ENCODE measurements at regions not wholly inside any gene's neighbourhood (a gene's known extent, or its start where the extent isn't known, plus 50 kb on each side); places are given as distances from the start of the nearest gene placed in this dataset.
"Not testable (repeated sequence)": the region's sequence is repeated elsewhere in the genome, so short reads cannot be mapped to it uniquely, and the experiment has no call there.

GRCh38 chr12:131401907-131402633 is 308.8 kb upstream of the SFSWAP start:
- intact Hi-C loops (cut with micrococcal nuclease), result loop anchor here (5.0 kb wide), 1 partner anchor 135 kb away; no protein-coding TSS in a partner anchor
- CTCF ChIA-PET; POLR2A ChIA-PET; H3K27me3 Mint-ChIP-seq; H3K36me3 Mint-ChIP-seq; H3K4me1 Mint-ChIP-seq (ENCODE audit: low read depth); DNase-seq; H3K4me3 Mint-ChIP-seq; H3K27ac Mint-ChIP-seq: not testable (repeated sequence)
- peaks cover 18% of the 10 kb centered on the region for H3K9me3 Mint-ChIP-seq

GRCh38 chr12:131402781-131403396 is 308.0 kb upstream of the SFSWAP start:
- Mint-ChIP-seq H3K4me3 (no peak overlapping the region), H3K27me3 (no peaks in the 10 kb centered on the region), H3K4me1 (ENCODE audit: low read depth) (no peaks in the 10 kb centered on the region), H3K27ac (no peak overlapping the region), H3K36me3 (no peaks in the 10 kb centered on the region), H3K9me3 (peaks cover 12% of the 10 kb centered on the region)
- intact Hi-C loops (cut with micrococcal nuclease), result loop anchor here (5.0 kb wide), 1 partner anchor 136 kb away; no protein-coding TSS in a partner anchor
- POLR2A ChIA-PET, result no interaction called here
- no peak for DNase-seq
- CTCF ChIA-PET, result no interaction called here

GRCh38 chr12:131403676-131404075 is 307.2 kb upstream of the SFSWAP start:
- CTCF ChIA-PET, result interaction anchor here (0.6 kb wide), 1 partner anchor 488 kb away, joined by 3 read pairs; no protein-coding TSS in a partner anchor
- Mint-ChIP-seq H3K36me3 (no peaks in the 10 kb centered on the region), H3K27me3 (no peaks in the 10 kb centered on the region), H3K27ac (no peak overlapping the region), H3K4me3 (no peak overlapping the region), H3K4me1 (ENCODE audit: low read depth) (no peaks in the 10 kb centered on the region), H3K9me3 (peaks cover 4% of the 10 kb centered on the region)
- no peak for DNase-seq
- intact Hi-C loops (cut with micrococcal nuclease), result loop anchor here (5.0 kb wide), 1 partner anchor 136 kb away; no protein-coding TSS in a partner anchor
- POLR2A ChIA-PET, result no interaction called here

- H3K9me3 Mint-ChIP-seq, result no peaks in the 10 kb centered on the region
- POLR2A ChIA-PET, result no interaction called here
- H3K36me3 Mint-ChIP-seq, result no peaks in the 10 kb centered on the region
These were observed 306.2 kb upstream of the SFSWAP start for GRCh38 chr12:131404705-131405104.

GRCh38 chr12:131407221-131408035 is 303.5 kb upstream of the SFSWAP start:
- Mint-ChIP-seq H3K9me3 (no peaks in the 10 kb centered on the region), H3K27me3 (peaks cover 1% of the 10 kb centered on the region), H3K27ac (no peak overlapping the region), H3K36me3 (no peaks in the 10 kb centered on the region), H3K4me1 (ENCODE audit: low read depth) (no peaks in the 10 kb centered on the region), H3K4me3 (no peak overlapping the region)
- intact Hi-C loops (cut with micrococcal nuclease), result no loop called here
- CTCF ChIA-PET, result no interaction called here
- POLR2A ChIA-PET, result no interaction called here
- DNase-seq, result no peak

More at GRCh38 chr12:131404705-131405104, 306.2 kb upstream of the SFSWAP start:
- intact Hi-C loops (cut with micrococcal nuclease), result loop anchor here (5.0 kb wide), 1 partner anchor 137 kb away; no protein-coding TSS in a partner anchor
- no peaks in the 10 kb centered on the region for H3K4me1 Mint-ChIP-seq (ENCODE audit: low read depth)
- no peak overlapping the region for H3K4me3 Mint-ChIP-seq
- CTCF ChIA-PET, result no interaction called here
- no peaks in the 10 kb centered on the region for H3K27me3 Mint-ChIP-seq
- DNase-seq, result no peak
- no peak overlapping the region for H3K27ac Mint-ChIP-seq

GRCh38 chr12:131408036-131408365 is 302.9 kb upstream of the SFSWAP start:
- ChIA-PET CTCF (no interaction called here), POLR2A (no interaction called here)
- no peaks in the 10 kb centered on the region for H3K9me3 Mint-ChIP-seq
- intact Hi-C loops (cut with micrococcal nuclease), result no loop called here
- peaks cover 1% of the 10 kb centered on the region for H3K27me3 Mint-ChIP-seq
- no peaks in the 10 kb centered on the region for H3K4me1 Mint-ChIP-seq (ENCODE audit: low read depth)
- DNase-seq, result no peak
- H3K27ac Mint-ChIP-seq, result no peak overlapping the region
- no peak overlapping the region for H3K4me3 Mint-ChIP-seq
- no peaks in the 10 kb centered on the region for H3K36me3 Mint-ChIP-seq

GRCh38 chr12:131408484-131408883 is 302.4 kb upstream of the SFSWAP start:
- Mint-ChIP-seq H3K4me1 (ENCODE audit: low read depth) (no peaks in the 10 kb centered on the region), H3K9me3 (no peaks in the 10 kb centered on the region), H3K36me3 (no peaks in the 10 kb centered on the region), H3K27me3 (peaks cover 1% of the 10 kb centered on the region), H3K4me3 (no peak overlapping the region), H3K27ac (no peak overlapping the region)
- POLR2A ChIA-PET, result no interaction called here
- CTCF ChIA-PET, result no interaction called here
- intact Hi-C loops (cut with micrococcal nuclease), result no loop called here
- DNase-seq, result no peak

GRCh38 chr12:131409211-131409610 is 301.7 kb upstream of the SFSWAP start:
- Mint-ChIP-seq H3K27me3 (peaks cover 1% of the 10 kb centered on the region), H3K27ac (no peak overlapping the region)

GRCh38 chr12:131411827-131412226 is 299.1 kb upstream of the SFSWAP start:
- CTCF ChIA-PET; DNase-seq; H3K9me3 Mint-ChIP-seq; POLR2A ChIA-PET; intact Hi-C loops (cut with micrococcal nuclease); H3K36me3 Mint-ChIP-seq; H3K27ac Mint-ChIP-seq; H3K4me3 Mint-ChIP-seq; H3K4me1 Mint-ChIP-seq (ENCODE audit: low read depth); H3K27me3 Mint-ChIP-seq: not testable (repeated sequence)

More at GRCh38 chr12:131409211-131409610, 301.7 kb upstream of the SFSWAP start:
- Mint-ChIP-seq H3K36me3 (no peaks in the 10 kb centered on the region), H3K4me1 (ENCODE audit: low read depth) (no peaks in the 10 kb centered on the region), H3K9me3 (no peaks in the 10 kb centered on the region), H3K4me3 (no peak overlapping the region)
- intact Hi-C loops (cut with micrococcal nuclease), result no loop called here
- DNase-seq, result no peak
- ChIA-PET CTCF (no interaction called here), POLR2A (no interaction called here)

- no peaks in the 10 kb centered on the region for H3K36me3 Mint-ChIP-seq
- no peak for DNase-seq
- no peaks in the 10 kb centered on the region for H3K4me1 Mint-ChIP-seq (ENCODE audit: low read depth)
- H3K9me3 Mint-ChIP-seq, result no peaks in the 10 kb centered on the region
- H3K27ac Mint-ChIP-seq, result no peak overlapping the region
- ChIA-PET CTCF (no interaction called here), POLR2A (no interaction called here)
- no peak overlapping the region for H3K4me3 Mint-ChIP-seq
- intact Hi-C loops (cut with micrococcal nuclease), result no loop called here
- H3K27me3 Mint-ChIP-seq, result peaks cover 1% of the 10 kb centered on the region
These were observed 297.9 kb upstream of the SFSWAP start for GRCh38 chr12:131413006-131413405.

- H3K27me3 Mint-ChIP-seq, result peaks cover 1% of the 10 kb centered on the region
- no peaks in the 10 kb centered on the region for H3K4me1 Mint-ChIP-seq (ENCODE audit: low read depth)
- no peaks in the 10 kb centered on the region for H3K36me3 Mint-ChIP-seq
- H3K9me3 Mint-ChIP-seq, result no peaks in the 10 kb centered on the region
- ChIA-PET CTCF (no interaction called here), POLR2A (no interaction called here)
- no peak overlapping the region for H3K27ac Mint-ChIP-seq
- no peak for DNase-seq
- intact Hi-C loops (cut with micrococcal nuclease), result no loop called here
- H3K4me3 Mint-ChIP-seq, result no peak overlapping the region
These were observed 297.4 kb upstream of the SFSWAP start for GRCh38 chr12:131413471-131413870.

GRCh38 chr12:131414155-131414922 is 296.6 kb upstream of the SFSWAP start:
- CTCF ChIA-PET; intact Hi-C loops (cut with micrococcal nuclease); H3K4me3 Mint-ChIP-seq; H3K9me3 Mint-ChIP-seq; H3K4me1 Mint-ChIP-seq (ENCODE audit: low read depth); H3K27me3 Mint-ChIP-seq; POLR2A ChIA-PET; H3K36me3 Mint-ChIP-seq; H3K27ac Mint-ChIP-seq; DNase-seq: not testable (repeated sequence)
